NCI-H524 (cell line): ENCODE measurements at regions not wholly inside any gene's neighbourhood (a gene's known extent, or its start where the extent isn't known, plus 50 kb on each side); places are given as distances from the start of the nearest gene placed in this dataset.

Source experiments
- DNase-seq, 2 experiments: peaks; one replicate each; lab custom pipeline; 2025; lab: John Stamatoyannopoulos, UW

- DNase-seq: no peak
Observed at GRCh38 chr2:126317790-126318431, 338.0 kb upstream of the GYPC start.

- DNase-seq: no peak
Observed at GRCh38 chr2:126322342-126322741, 333.6 kb upstream of the GYPC start.

DNA sequence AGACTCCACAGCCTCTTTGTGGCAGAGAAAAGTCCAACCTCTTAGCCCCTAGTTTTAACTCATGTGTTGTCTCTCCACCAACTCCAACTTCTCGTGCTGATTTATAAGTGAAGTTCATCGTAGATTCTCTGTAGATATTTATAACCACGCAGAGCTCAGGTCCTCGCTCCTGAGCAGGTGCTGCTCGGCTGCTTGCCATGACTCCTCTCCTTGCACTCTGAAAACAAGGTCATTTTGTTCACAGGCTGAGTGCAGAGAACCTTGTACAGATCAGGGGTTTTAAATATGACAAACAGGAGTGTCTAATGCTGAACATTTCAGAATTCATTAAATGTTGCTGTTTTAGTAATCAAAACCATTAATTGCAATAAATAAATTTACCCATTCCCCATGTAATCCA is 330.8 kb upstream of the GYPC start:
- no peak for DNase-seq

DNA sequence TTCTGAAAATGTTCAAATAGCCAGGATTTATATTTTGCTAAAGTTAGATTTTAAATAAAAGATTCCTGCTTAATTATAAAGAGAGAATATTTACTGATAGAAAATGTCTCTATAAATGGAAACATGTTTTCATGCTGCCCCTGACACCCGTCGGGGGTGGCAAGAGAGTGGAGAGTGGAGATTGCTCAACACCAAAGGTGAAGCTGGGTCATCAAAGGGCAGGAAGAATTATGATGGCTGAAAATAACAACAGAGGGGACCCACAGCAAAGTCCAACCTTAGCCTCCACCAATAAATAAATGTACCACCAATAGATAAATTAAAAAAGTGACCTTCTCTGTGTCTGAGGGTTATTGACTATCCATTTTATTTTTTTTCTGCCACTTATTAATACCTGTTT is 326.8 kb upstream of the GYPC start:
- DNase-seq: no peak

DNA sequence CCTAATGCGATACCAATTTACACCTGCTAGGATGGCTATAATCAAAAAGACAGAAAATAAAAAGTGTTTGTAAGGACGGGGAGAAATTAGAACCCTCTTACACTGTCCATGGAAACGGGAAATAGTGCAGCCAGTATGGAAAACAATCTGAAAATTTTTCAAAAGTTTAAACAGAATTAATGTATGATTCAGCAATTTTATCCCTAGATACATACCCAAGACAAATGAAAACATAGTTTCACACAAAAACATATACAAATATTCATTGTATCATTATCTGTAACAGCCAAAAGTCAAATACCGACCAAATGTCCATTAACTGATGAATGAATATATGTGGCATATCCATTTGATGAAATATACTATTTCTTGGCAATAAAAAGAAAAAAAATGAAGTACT is 313.5 kb upstream of the GYPC start:
- DNase-seq: no peak

GRCh38 chr2:126343136-126343535 is 312.8 kb upstream of the GYPC start:
- DNase-seq: no peak

- no peak for DNase-seq
Observed at GRCh38 chr2:126344493-126344892, 311.5 kb upstream of the GYPC start.

DNA sequence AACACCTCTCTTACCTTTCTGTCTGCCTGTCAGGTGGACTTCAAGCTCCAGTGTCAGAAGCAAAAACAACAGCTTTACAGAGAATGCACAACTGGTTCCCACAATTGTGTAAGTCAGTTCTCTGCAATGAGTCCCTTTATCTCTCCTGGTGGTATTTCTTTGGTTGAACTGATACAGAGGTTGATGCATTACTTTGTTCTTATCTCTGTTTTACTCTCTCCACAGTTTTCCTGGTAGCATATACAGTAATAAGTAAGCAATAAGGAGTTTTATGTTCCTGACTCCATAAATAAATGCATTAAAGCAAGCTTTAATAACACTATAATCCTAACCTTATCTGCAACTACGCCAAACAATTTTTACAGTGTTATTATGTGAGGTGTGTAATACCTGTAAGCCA is 310.3 kb upstream of the GYPC start:
- DNase-seq: no peak

- DNase-seq: no peak
Observed at GRCh38 chr2:126356631-126357030, 299.3 kb upstream of the GYPC start.

- no peak for DNase-seq
Observed at GRCh38 chr2:126358122-126358521, 297.8 kb upstream of the GYPC start.

GRCh38 chr2:126359494-126359893 is 296.5 kb upstream of the GYPC start:
- DNase-seq: peak; percentile 1 to 50

GRCh38 chr2:126367361-126367760 is 288.6 kb upstream of the GYPC start:
- no peak for DNase-seq

DNA sequence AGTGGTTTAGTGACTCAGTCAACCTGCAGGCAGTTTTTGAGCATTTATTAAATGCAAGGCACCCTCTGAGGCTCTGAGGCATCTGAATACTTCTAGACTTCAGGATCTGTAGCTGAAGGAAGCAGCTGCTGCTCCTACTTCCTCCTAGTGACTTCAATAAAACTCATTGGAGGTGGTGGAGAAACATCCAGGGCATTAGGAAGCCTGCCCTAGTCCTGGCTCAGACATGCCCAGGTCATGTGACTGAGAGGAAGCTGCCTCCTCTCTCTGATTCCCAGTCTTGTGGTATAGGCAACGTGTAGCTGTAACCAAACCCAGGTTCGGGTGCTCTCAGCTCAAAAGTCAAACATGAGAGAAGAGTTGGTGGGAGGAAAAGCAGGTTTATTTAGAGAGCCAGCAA is 287.2 kb upstream of the GYPC start:
- DNase-seq: no peak

DNA sequence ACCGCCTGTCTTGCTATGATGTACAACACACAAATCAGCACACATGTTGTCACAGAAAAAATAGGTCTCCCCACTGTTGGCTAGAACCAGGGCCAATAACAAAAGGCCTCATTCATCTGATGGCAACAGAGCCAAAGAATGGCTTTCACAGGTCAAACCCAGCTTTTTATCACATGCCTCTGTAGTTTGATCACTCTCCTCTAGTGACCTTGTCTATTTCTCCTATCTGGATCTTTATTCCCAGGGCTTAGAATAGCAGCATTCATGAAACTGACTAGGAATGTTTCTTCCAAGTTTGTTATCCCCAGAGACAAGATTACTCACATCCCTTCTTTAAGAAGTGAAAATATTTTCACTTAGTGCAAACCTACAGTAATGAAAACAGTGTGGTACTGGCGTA is 285.8 kb upstream of the GYPC start:
- DNase-seq: no peak

- DNase-seq: no peak
Observed at GRCh38 chr2:126372406-126372805, 283.6 kb upstream of the GYPC start.

- no peak for DNase-seq
Observed at GRCh38 chr2:126378176-126378575, 277.8 kb upstream of the GYPC start.

DNA sequence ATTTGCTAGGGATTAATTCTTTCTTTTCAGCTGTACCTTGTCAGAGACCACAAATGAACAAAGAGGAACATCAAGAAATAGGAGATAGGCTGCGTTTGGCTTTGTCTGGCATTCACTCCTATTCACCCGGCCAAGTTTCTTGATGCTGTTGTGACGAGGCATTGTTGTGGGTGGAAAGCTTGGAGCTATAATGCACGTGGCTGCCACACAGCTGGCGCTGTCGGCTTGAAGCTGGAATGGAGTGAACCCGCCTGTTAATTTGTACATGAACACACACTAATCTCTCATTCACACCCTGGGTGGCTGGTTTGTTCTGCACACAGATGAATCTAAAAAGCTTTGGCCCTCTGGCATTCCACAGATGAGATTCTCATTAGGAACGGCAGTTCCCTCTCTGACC is 274.9 kb upstream of the GYPC start:
- DNase-seq: peak in 1 of 2 experiments; percentile 15

GRCh38 chr2:126382998-126383397 is 273.0 kb upstream of the GYPC start:
- DNase-seq: no peak

- DNase-seq: no peak
Observed at GRCh38 chr2:126383800-126384199, 272.2 kb upstream of the GYPC start.

- DNase-seq: no peak
Observed at GRCh38 chr2:126385441-126385840, 270.5 kb upstream of the GYPC start.

DNA sequence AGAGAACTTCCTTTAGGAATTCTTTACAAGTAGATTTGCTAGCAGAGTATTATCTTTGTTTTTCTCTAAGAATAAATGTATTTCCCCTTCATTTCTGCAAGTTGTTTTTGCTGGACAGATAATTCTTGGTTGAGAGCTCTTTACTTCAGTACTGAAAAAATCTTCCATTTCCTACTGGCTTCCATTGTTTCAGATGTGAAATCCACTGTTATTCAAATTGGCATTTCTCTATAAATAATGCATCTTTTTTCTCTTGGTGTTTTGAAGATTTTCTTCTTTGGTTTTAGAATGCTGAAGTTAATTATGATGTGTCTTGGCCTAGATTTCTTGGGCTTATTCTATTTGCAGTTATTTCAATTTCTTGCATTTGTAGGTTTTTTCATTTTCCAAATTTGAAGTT is 270.0 kb upstream of the GYPC start:
- no peak for DNase-seq

DNA sequence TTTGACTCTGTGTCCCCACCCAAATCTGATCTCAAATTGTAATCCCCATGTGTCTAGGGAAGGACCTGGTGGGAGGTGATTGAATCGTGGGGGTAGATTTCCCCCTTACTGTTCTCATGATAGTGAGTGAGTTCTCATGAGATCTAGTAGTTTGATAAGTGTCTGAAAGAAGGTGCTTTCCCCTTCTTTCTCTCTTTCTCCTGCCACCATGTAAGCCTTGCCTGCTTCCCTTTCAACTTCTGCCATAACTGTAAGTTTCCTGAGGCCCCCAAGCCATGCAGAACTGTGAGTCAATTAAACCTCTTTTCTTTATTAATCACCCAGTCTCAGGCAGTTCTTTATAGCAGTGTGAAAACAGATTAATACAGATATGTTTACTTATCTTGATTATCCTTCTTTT is 266.5 kb upstream of the GYPC start:
- no peak for DNase-seq

GRCh38 chr2:126392889-126393288 is 263.1 kb upstream of the GYPC start:
- peak in 1 of 2 experiments; percentile 54 for DNase-seq

DNA sequence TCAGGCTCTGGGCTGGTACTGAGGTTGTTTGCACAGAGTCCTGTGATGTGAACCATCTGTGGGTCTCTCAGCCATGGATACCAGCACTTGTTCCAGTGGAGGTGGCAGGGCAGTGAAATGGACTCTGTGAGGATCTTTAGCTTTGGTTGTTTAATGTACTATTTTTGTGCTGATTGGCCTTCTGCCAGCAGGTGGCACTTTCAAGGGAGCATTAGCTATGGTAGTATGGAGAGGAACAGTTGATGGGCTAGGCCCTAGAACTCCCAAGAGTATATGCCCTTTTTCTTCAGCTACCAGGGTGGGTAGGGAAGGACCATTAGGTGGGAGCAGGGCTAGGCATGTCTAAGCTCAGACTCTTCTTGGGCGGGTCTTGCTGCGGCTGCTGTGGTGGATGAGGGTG is 257.0 kb upstream of the GYPC start:
- DNase-seq: peak in 1 of 2 experiments; percentile 5
